ENCODE measurements at regions not wholly inside any gene's neighbourhood (a gene's known extent, or its start where the extent isn't known, plus 50 kb on each side); places are given as distances from the start of the nearest gene placed in this dataset.

DNA sequence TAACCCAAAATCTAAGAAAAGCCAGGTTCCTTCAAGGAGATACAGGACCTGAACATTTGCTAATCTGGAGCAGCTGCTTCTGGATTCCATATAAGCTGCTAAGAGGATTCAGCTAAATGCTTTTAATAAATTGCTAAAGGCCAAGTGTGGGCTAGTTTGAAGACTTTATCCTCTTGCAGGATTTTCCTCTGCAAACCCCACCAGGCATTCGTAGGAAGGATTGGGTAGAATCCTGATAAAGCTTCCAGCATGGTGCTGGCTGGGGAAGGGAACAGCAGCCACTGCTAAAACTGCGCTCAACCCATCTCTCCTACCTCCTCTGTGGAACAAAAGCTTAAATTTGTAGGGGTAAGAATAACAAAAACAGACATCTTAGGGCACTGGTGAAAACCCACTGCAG lies 61.3 kb upstream of the TAB3 start:
- Mint-ChIP-seq H3K27me3 (ENCODE audit: low read depth) (no peaks in the 10 kb centered on the region), H3K36me3 (ENCODE audit: low read depth) (no peaks in the 10 kb centered on the region), H3K4me1 (no peaks in the 10 kb centered on the region), H3K27ac (ENCODE audit: unreplicated experiment) (no peak overlapping the region), H3K9me3 (peaks cover 7% of the 10 kb centered on the region), H3K4me3 (no peak overlapping the region)
- no peak for DNase-seq (ENCODE audit: low read depth, low spot score)
- TF ChIP-seq, protein P1, sequence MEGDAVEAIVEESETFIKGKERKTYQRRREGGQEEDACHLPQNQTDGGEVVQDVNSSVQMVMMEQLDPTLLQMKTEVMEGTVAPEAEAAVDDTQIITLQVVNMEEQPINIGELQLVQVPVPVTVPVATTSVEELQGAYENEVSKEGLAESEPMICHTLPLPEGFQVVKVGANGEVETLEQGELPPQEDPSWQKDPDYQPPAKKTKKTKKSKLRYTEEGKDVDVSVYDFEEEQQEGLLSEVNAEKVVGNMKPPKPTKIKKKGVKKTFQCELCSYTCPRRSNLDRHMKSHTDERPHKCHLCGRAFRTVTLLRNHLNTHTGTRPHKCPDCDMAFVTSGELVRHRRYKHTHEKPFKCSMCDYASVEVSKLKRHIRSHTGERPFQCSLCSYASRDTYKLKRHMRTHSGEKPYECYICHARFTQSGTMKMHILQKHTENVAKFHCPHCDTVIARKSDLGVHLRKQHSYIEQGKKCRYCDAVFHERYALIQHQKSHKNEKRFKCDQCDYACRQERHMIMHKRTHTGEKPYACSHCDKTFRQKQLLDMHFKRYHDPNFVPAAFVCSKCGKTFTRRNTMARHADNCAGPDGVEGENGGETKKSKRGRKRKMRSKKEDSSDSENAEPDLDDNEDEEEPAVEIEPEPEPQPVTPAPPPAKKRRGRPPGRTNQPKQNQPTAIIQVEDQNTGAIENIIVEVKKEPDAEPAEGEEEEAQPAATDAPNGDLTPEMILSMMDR (conservative IDR thresholded peaks at IDR 0.05), result no peak

DNA sequence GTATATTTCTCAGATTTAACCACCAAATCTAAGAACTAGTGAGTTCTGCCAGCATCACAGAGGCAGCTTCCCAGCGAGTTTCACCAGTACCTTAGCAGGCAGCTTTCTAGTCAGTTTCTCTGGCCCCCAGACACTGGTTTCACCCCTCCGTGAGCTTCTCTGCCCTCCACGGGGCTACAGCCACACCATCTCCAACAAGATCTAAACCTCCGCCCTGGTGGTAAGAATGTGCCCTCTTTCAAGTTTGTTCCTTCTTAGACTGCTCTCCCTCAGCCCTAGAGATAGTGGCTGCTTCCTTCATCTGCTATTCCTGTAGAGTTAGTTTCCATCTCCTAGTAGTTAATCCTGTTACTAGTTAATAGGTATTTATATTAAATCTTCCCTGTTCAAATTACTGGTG lies 60.5 kb upstream of the TAB3 start:
- DNase-seq (ENCODE audit: low read depth, low spot score), result no peak

DNA sequence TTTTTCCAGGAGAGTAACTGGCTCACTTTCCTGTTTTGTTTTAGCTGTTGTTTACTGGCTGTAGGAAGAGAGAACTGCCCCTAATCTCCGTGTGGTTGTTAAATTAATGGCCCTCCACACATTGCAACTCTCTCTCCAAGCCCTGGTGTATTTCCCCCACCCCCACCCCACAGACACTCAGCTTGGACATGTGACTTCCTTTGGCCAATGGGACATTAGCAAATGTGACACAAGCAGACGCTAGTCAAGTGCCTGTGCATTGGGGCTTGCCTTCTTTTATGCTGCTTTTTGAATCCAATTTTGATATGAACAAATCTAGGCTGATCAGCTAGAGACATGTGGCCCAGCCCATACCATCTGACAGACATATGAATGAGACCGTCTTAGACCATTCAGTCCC lies 59.6 kb upstream of the TAB3 start:
- Mint-ChIP-seq H3K27me3 (ENCODE audit: low read depth) (no peaks in the 10 kb centered on the region), H3K27ac (ENCODE audit: unreplicated experiment) (no peak overlapping the region), H3K4me3 (no peak overlapping the region), H3K36me3 (ENCODE audit: low read depth) (no peaks in the 10 kb centered on the region), H3K4me1 (no peaks in the 10 kb centered on the region), H3K9me3 (peaks cover 7% of the 10 kb centered on the region)
- TF ChIP-seq, protein P1 (conservative IDR thresholded peaks at IDR 0.05), result no peak
- DNase-seq (ENCODE audit: low read depth, low spot score), result no peak

More for the DNA sequence above, 60.5 kb upstream of the TAB3 start:
- no peak overlapping the region for H3K27ac Mint-ChIP-seq (ENCODE audit: unreplicated experiment)
- peaks cover 7% of the 10 kb centered on the region for H3K9me3 Mint-ChIP-seq
- no peak overlapping the region for H3K4me3 Mint-ChIP-seq
- H3K4me1 Mint-ChIP-seq, result no peaks in the 10 kb centered on the region
- H3K36me3 Mint-ChIP-seq (ENCODE audit: low read depth), result no peaks in the 10 kb centered on the region
- TF ChIP-seq, protein P1 (conservative IDR thresholded peaks at IDR 0.05), result no peak
- H3K27me3 Mint-ChIP-seq (ENCODE audit: low read depth), result no peaks in the 10 kb centered on the region

DNA sequence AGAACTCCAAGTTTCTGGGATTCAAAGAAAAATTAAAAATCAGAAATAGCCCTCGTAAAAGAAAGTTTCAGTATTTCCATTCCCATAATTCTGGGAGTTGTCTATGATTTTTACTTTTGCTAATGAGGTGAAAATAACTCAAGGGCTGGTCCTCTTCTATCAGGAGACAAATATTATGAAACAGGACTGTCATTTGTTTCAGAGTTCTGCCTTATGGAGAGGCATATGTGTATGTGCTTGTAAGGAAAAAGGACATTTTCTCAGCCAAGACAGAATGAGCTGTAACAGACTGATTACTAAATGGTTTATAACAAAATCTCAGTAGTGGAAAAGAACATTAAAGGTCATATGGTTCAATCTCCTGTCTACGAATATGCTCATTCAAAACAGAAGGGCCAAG lies 59.0 kb upstream of the TAB3 start:
- Mint-ChIP-seq H3K27me3 (ENCODE audit: low read depth) (no peaks in the 10 kb centered on the region), H3K9me3 (peaks cover 7% of the 10 kb centered on the region), H3K36me3 (ENCODE audit: low read depth) (no peaks in the 10 kb centered on the region), H3K4me1 (no peaks in the 10 kb centered on the region), H3K27ac (ENCODE audit: unreplicated experiment) (no peak overlapping the region), H3K4me3 (no peak overlapping the region)
- DNase-seq (ENCODE audit: low read depth, low spot score), result no peak
- TF ChIP-seq, protein P1 (conservative IDR thresholded peaks at IDR 0.05), result no peak

DNA sequence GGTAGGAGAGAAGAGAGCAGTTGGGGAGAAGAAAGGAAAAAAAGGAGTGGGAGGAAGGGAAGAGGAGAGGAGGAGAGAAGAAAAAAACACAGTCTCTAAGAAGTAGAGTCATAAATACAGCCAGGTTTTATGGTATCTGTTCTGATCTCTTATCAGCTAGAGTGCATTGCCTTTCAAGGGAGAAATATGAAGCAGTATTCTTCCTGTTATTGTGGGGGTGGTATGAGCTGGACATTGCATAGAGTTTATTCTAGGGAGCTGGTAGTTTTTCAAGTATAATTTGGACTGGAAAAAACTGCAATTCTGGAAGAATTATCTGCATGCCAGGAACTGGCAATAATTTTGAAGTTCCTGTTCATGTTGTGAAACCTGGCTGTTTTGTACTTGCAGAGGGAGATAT lies 54.9 kb upstream of the TAB3 start:
- TF ChIP-seq, protein P1 (conservative IDR thresholded peaks at IDR 0.05), result no peak
- Mint-ChIP-seq H3K27ac (ENCODE audit: unreplicated experiment) (no peak overlapping the region), H3K36me3 (ENCODE audit: low read depth) (no peaks in the 10 kb centered on the region), H3K4me1 (no peaks in the 10 kb centered on the region), H3K27me3 (ENCODE audit: low read depth) (no peaks in the 10 kb centered on the region), H3K9me3 (peaks cover 4% of the 10 kb centered on the region), H3K4me3 (no peak overlapping the region)
- no peak for DNase-seq (ENCODE audit: low read depth, low spot score)

DNA sequence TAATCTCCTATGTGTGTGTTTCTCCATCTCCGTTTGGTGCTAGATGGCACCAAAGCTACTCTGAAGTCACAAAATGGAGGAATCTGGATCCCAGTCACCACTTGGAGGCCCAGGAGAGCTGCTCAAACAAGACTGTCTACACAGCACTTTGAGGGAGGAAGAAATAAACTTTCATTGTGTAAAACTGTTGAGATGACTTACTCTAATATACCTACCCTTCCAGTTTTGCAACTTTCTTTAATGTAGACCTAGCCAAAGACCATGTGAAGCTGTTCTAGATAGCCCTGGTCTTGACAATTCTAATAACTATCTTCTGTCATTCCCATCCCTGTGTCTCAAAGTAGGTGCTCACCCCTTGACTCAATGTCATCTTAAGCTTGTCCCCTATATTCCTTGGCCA lies 52.8 kb upstream of the TAB3 start:
- H3K27ac Mint-ChIP-seq (ENCODE audit: unreplicated experiment), result no peak overlapping the region
- H3K27me3 Mint-ChIP-seq (ENCODE audit: low read depth), result no peaks in the 10 kb centered on the region
- TF ChIP-seq, protein P1 (conservative IDR thresholded peaks at IDR 0.05), result no peak
- DNase-seq (ENCODE audit: low read depth, low spot score), result no peak
- H3K36me3 Mint-ChIP-seq (ENCODE audit: low read depth), result no peaks in the 10 kb centered on the region
- H3K9me3 Mint-ChIP-seq, result peaks cover 4% of the 10 kb centered on the region
- H3K4me1 Mint-ChIP-seq, result no peaks in the 10 kb centered on the region
- no peak overlapping the region for H3K4me3 Mint-ChIP-seq

All from neural crest cell (in vitro differentiated cells).